SJSA1 (cell line): ENCODE measurements at regions not wholly inside any gene's neighbourhood (a gene's known extent, or its start where the extent isn't known, plus 50 kb on each side); places are given as distances from the start of the nearest gene placed in this dataset.
A peak's percentile ranks its signal among the peaks of the same experiment; 100 is the strongest.

Experiments
- DNase-seq, 2 experiments: peaks; one replicate each; pipeline ENCODE4 v3.0.0-alpha.2; 2015 to 2020; ENCODE audit warnings: low spot score in 2 of 2, low read depth in 1 of 2
- H3K27ac ChIP-seq: fragments of 250-450 bp; sonication (Bioruptor Pico); 2 replicates; pipeline ENCODE4 v1.5.1; 2020; ENCODE audit warnings: mild to moderate bottlenecking, moderate library complexity
- H3K27me3 ChIP-seq: fragments of 250-450 bp; sonication (Bioruptor Pico); replicated peaks from 2 replicates; pipeline ENCODE4 v1.5.1; 2020; ENCODE audit warnings: mild to moderate bottlenecking, moderate library complexity
- H3K36me3 ChIP-seq: fragments of 250-450 bp; sonication (Bioruptor Pico); 2 replicates; pipeline ENCODE4 v1.5.1; 2020; ENCODE audit warnings: mild to moderate bottlenecking
- H3K4me1 ChIP-seq: fragments of 250-450 bp; sonication (Bioruptor Pico); replicated peaks from 2 replicates; pipeline ENCODE4 v1.6.1; 2021; ENCODE audit warnings: mild to moderate bottlenecking
- H3K4me3 ChIP-seq: fragments of 250-450 bp; sonication (Bioruptor Pico); 2 replicates; pipeline ENCODE4 v1.5.1; 2020; ENCODE audit warnings: mild to moderate bottlenecking
- H3K9me3 ChIP-seq: fragments of 250-450 bp; sonication (Bioruptor Pico); replicated peaks from 2 replicates; pipeline ENCODE4 v1.5.1; 2020; ENCODE audit warnings: mild to moderate bottlenecking

GRCh38 chr16:55040366-55041086, 109.9 kb downstream of the IRX5 start:
- Histone ChIP-seq H3K27me3 (no peaks in the 10 kb centered on the region), H3K27ac (no peak overlapping the region), H3K36me3 (no peaks in the 10 kb centered on the region), H3K9me3 (no peaks in the 10 kb centered on the region), H3K4me3 (no peak overlapping the region), H3K4me1 (no peaks in the 10 kb centered on the region)
- DNase-seq = peak in 1 of 2 experiments; percentile 33

- no peak overlapping the region for H3K4me3 ChIP-seq
Observed at GRCh38 chr16:55041540-55042234, 111.0 kb downstream of the IRX5 start.

GRCh38 chr16:55042556-55043432, 112.1 kb downstream of the IRX5 start:
- no peaks in the 10 kb centered on the region for H3K27me3 ChIP-seq
- no peaks in the 10 kb centered on the region for H3K4me1 ChIP-seq
- H3K4me3 ChIP-seq = no peak overlapping the region

More at GRCh38 chr16:55041540-55042234, 111.0 kb downstream of the IRX5 start:
- Histone ChIP-seq H3K27me3 (no peaks in the 10 kb centered on the region), H3K4me1 (no peaks in the 10 kb centered on the region), H3K36me3 (no peaks in the 10 kb centered on the region), H3K27ac (no peak overlapping the region), H3K9me3 (no peaks in the 10 kb centered on the region)
- DNase-seq = no peak

GRCh38 chr16:55043499-55043898, 112.8 kb downstream of the IRX5 start:
- no peak for DNase-seq

More at GRCh38 chr16:55042556-55043432, 112.1 kb downstream of the IRX5 start:
- Histone ChIP-seq H3K9me3 (no peaks in the 10 kb centered on the region), H3K36me3 (no peaks in the 10 kb centered on the region), H3K27ac (no peak overlapping the region)
- DNase-seq = no peak

GRCh38 chr16:55044201-55044975, 113.7 kb downstream of the IRX5 start:
- H3K36me3 ChIP-seq = no peaks in the 10 kb centered on the region
- no peaks in the 10 kb centered on the region for H3K4me1 ChIP-seq
- DNase-seq = no peak
- H3K27me3 ChIP-seq = no peaks in the 10 kb centered on the region
- H3K27ac ChIP-seq = no peak overlapping the region
- no peaks in the 10 kb centered on the region for H3K9me3 ChIP-seq
- no peak overlapping the region for H3K4me3 ChIP-seq

More at GRCh38 chr16:55043499-55043898, 112.8 kb downstream of the IRX5 start:
- Histone ChIP-seq H3K27ac (no peak overlapping the region), H3K27me3 (no peaks in the 10 kb centered on the region), H3K9me3 (no peaks in the 10 kb centered on the region), H3K36me3 (no peaks in the 10 kb centered on the region), H3K4me3 (no peak overlapping the region), H3K4me1 (no peaks in the 10 kb centered on the region)

GRCh38 chr16:55045329-55045728, 114.7 kb downstream of the IRX5 start:
- Histone ChIP-seq H3K36me3 (no peaks in the 10 kb centered on the region), H3K27ac (no peak overlapping the region), H3K9me3 (no peaks in the 10 kb centered on the region), H3K4me1 (no peaks in the 10 kb centered on the region), H3K4me3 (no peak overlapping the region), H3K27me3 (no peaks in the 10 kb centered on the region)
- no peak for DNase-seq

- H3K27ac ChIP-seq = no peak overlapping the region
- DNase-seq = no peak
- H3K4me1 ChIP-seq = no peaks in the 10 kb centered on the region
- no peaks in the 10 kb centered on the region for H3K27me3 ChIP-seq
- no peak overlapping the region for H3K4me3 ChIP-seq
- no peaks in the 10 kb centered on the region for H3K36me3 ChIP-seq
- no peaks in the 10 kb centered on the region for H3K9me3 ChIP-seq
Observed at GRCh38 chr16:55045756-55046460, 115.2 kb downstream of the IRX5 start.

GRCh38 chr16:55046513-55046912, 115.8 kb downstream of the IRX5 start:
- no peaks in the 10 kb centered on the region for H3K27me3 ChIP-seq
- no peaks in the 10 kb centered on the region for H3K9me3 ChIP-seq
- no peak overlapping the region for H3K27ac ChIP-seq
- no peaks in the 10 kb centered on the region for H3K36me3 ChIP-seq
- H3K4me3 ChIP-seq = no peak overlapping the region
- DNase-seq = no peak
- no peaks in the 10 kb centered on the region for H3K4me1 ChIP-seq

- H3K27me3 ChIP-seq = no peaks in the 10 kb centered on the region
- no peak overlapping the region for H3K4me3 ChIP-seq
- no peaks in the 10 kb centered on the region for H3K36me3 ChIP-seq
- H3K27ac ChIP-seq = no peak overlapping the region
- no peaks in the 10 kb centered on the region for H3K4me1 ChIP-seq
- H3K9me3 ChIP-seq = no peaks in the 10 kb centered on the region
- DNase-seq = no peak
Observed at GRCh38 chr16:55046916-55047315, 116.3 kb downstream of the IRX5 start.

- Histone ChIP-seq H3K27me3 (no peaks in the 10 kb centered on the region), H3K36me3 (no peaks in the 10 kb centered on the region), H3K4me1 (no peaks in the 10 kb centered on the region), H3K9me3 (no peaks in the 10 kb centered on the region), H3K4me3 (no peak overlapping the region), H3K27ac (no peak overlapping the region)
- no peak for DNase-seq
Observed at GRCh38 chr16:55047331-55047730, 116.7 kb downstream of the IRX5 start.

GRCh38 chr16:55047903-55048497, 117.3 kb downstream of the IRX5 start:
- Histone ChIP-seq H3K27me3 (no peaks in the 10 kb centered on the region), H3K4me3 (no peak overlapping the region), H3K27ac (no peak overlapping the region), H3K36me3 (no peaks in the 10 kb centered on the region), H3K9me3 (no peaks in the 10 kb centered on the region), H3K4me1 (no peaks in the 10 kb centered on the region)
- no peak for DNase-seq

- H3K9me3 ChIP-seq = no peaks in the 10 kb centered on the region
Observed at GRCh38 chr16:55048745-55049144, 118.1 kb downstream of the IRX5 start.

More at GRCh38 chr16:55048745-55049144, 118.1 kb downstream of the IRX5 start:
- DNase-seq = no peak
- H3K4me1 ChIP-seq = no peaks in the 10 kb centered on the region
- no peaks in the 10 kb centered on the region for H3K27me3 ChIP-seq
- no peak overlapping the region for H3K27ac ChIP-seq
- no peak overlapping the region for H3K4me3 ChIP-seq
- no peaks in the 10 kb centered on the region for H3K36me3 ChIP-seq
